ENCODE measurements at regions not wholly inside any gene's neighbourhood (a gene's known extent, or its start where the extent isn't known, plus 50 kb on each side); places are given as distances from the start of the nearest gene placed in this dataset.

- TF ChIP-seq POLR2A (IDR thresholded peaks at IDR 0.05) (no peak), POLR2AphosphoS5 (IDR thresholded peaks at IDR 0.05) (no peak)
- TF ChIP-seq, protein P1, sequence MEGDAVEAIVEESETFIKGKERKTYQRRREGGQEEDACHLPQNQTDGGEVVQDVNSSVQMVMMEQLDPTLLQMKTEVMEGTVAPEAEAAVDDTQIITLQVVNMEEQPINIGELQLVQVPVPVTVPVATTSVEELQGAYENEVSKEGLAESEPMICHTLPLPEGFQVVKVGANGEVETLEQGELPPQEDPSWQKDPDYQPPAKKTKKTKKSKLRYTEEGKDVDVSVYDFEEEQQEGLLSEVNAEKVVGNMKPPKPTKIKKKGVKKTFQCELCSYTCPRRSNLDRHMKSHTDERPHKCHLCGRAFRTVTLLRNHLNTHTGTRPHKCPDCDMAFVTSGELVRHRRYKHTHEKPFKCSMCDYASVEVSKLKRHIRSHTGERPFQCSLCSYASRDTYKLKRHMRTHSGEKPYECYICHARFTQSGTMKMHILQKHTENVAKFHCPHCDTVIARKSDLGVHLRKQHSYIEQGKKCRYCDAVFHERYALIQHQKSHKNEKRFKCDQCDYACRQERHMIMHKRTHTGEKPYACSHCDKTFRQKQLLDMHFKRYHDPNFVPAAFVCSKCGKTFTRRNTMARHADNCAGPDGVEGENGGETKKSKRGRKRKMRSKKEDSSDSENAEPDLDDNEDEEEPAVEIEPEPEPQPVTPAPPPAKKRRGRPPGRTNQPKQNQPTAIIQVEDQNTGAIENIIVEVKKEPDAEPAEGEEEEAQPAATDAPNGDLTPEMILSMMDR (IDR thresholded peaks at IDR 0.05) = no peak
Measured at GRCh38 chr11:92692826-92693546, 276.5 kb upstream of the MTNR1B start.

All from transverse colon (tissue), 4 donors.